ENCODE measurements at regions not wholly inside any gene's neighbourhood (a gene's known extent, or its start where the extent isn't known, plus 50 kb on each side); places are given as distances from the start of the nearest gene placed in this dataset.

GRCh38 chr4:100083289-100083688 lies 107.0 kb downstream of the DDIT4L start:
- DNase-seq = no peak

DNA sequence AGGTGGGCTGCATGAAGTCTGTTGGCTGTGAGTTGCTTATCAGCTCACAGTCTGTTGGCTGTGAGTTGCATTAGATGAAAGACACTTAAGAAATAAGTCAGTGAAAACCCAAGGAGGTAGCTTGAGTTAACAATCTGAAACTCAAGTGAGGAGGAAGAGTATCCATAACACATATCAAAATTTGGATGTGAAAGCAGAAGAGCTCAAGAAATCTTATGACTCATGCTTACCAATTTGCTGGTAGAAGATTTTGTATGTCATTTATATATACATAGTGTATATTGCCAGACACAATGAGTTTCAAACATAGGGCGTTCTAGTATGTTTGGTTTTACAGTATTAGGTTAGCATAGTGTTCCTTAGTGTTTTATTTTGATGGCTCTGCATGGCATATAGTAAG lies 107.4 kb downstream of the DDIT4L start:
- no peak for DNase-seq

DNA sequence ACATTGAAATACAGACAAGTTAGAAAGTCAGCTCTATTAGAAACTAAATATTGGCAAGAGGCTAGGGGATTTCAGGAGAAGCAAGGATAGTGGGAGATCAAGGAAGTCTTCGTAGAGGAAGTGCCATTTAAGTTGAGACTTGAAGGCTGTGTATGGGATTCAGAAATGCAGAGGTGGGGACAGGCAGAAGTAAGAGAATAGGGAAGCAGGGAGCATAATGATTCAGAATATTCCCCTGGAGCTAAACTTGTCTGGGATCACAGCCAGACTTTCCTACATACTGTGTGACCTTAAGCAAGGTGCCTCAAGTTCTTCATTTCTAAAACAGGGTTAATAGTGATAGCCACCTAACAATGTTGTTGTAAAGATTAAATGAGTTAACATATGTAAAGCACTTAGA lies 108.8 kb downstream of the DDIT4L start:
- DNase-seq = no peak

GRCh38 chr4:100079264-100079663 lies 111.0 kb downstream of the DDIT4L start:
- DNase-seq = no peak

DNA sequence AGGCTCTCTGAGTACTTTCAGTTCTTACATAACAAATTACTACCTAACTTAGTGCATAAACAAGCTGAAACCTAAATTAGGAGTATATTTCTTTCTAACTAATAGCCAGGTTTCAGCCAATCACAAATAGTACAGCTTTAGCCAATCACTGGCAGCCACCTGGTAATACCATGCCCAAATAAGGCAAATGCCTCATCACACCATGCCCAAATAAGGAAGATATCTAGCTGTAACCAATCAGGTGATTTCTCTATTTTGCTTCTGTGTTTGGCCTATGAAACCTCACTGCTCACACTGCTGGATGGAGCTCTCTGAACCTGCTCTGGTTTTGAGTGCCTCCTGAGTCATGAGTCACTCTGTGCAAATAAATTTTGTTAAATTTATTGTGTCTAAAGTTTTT lies 113.5 kb downstream of the DDIT4L start:
- DNase-seq = no peak

DNA sequence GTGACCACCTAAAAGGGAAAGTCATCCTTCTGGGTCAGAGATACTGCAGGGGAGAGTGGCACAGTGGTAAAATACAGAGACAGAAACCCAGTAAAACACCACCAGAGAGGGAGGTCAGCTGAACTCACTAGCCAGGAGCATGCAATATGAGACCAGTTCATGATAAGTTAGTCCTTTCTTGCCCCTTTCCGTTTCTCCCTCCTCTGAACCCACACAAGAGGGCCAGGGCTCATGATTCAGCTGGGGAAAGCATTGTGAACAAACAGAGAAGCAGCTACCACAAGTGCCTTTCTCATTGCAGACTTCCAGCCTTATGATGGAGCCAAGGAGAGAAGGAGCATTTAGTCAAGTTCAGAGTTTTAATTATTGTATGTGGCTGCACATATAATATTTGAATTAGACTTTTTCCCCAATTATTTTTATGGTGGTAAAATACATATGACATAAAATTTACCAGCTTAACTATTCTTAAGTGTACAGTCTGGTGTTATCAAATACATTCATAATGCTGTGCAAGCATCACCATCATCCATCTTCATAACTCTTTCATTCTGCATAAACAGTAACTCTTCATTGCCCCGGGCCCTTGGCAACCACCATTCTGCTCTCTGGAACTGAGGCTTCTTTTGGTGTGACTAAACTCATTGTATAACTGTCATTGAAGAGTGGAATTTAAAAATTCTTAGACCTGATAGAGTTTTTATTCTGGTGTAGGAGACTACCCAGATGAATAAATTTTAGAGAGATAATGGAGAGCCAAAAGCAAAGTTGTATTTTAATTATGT lies 114.6 kb downstream of the DDIT4L start:
- DNase-seq = no peak

GRCh38 chr4:100075056-100075455 lies 115.2 kb downstream of the DDIT4L start:
- no peak for DNase-seq

- DNase-seq = no peak
Measured at GRCh38 chr4:100071506-100071905, 118.8 kb downstream of the DDIT4L start.

- no peak for DNase-seq
Measured at GRCh38 chr4:100070868-100071267, 119.4 kb downstream of the DDIT4L start.

- DNase-seq = no peak
Measured at GRCh38 chr4:100069207-100069606, 119.1 kb upstream of the H2AZ1 start.

DNA sequence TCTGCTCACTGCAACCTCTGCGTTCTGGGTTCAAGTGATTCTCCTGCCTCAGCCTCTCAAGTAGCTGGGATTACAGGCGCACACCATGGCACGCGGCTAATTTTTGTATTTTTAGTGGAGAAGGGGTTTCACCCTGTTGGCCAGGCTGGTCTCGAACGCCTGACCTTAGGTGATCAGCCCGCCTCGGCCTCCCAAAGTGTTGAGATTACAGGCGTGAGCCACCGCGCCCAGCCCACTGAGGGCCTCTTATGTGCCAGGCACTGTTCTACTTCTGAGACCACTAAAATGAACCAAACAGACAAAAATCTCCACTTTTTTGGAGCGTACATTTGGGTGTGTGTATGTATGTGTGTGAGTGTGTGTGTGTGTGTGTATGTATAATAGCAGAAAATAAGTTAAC lies 117.2 kb upstream of the H2AZ1 start:
- no peak for DNase-seq

DNA sequence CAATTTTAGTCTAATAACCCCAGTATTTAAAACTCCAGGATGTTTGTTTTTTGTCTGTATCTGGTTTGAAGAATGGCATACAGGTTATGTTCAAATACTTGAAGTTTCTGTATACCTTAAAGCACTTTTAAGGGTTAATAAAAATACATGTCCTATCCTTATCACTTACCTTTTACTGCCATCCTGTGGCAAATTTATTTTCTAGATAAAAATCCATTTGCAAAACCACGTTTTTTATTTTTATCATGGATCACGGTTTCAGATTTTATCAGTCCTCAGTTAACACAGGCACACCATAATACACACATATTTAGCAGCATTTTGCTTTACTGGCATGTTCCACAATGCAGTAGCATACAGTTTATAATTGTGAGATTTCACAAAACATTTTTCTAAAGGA lies 113.3 kb upstream of the H2AZ1 start:
- DNase-seq = no peak

GRCh38 chr4:100062921-100063320 lies 112.8 kb upstream of the H2AZ1 start:
- DNase-seq = no peak

DNA sequence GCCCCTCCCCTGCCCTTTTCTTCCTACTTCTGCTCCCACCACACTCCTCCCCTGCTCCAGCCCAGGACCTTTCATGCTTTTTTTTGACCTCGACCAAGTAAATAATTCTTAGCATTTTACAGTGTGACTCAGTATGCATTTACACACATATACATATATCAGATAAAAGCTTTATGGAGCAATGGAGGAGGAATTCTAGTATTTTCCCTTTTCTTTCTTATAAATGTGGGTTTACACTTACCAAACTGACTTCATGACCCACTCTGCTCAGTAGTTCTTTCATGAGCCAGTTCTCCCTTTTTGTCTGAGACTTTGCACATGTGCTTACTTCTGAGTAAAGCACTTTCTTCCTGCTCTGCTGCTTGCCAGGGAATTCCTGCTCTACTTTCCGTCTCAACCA lies 111.8 kb upstream of the H2AZ1 start:
- no peak for DNase-seq

DNA sequence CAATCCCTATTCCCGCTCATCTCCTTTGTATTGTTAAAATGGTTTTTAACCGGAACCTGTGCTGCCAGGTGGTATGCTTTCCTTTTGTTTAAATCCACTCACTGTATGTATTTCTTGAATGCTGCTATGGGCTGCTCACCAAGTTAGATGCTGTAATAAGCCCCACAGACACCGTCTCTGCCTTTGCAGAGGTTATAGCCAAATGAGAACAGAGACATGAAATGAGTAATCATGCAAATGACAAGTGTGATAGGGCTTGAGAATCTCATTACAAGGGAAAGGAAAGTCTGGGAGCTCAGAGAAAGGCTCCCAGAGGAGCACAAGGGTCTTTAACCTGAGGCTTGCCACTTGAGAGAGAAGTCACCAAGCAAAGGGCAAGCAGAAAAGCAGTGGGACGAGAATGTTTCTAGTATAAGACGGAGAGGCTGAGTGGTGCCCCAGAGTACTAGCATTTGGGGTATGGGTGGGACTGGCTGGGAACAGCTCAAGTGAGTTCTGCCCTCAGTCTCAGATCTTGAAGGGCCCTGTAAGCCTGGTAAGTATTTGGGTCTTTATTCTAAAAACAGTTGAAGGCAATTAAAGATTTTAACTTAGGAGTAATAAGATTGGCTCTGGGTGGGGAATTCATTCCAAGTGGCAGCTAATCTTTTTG lies 110.8 kb upstream of the H2AZ1 start:
- no peak for DNase-seq

DNA sequence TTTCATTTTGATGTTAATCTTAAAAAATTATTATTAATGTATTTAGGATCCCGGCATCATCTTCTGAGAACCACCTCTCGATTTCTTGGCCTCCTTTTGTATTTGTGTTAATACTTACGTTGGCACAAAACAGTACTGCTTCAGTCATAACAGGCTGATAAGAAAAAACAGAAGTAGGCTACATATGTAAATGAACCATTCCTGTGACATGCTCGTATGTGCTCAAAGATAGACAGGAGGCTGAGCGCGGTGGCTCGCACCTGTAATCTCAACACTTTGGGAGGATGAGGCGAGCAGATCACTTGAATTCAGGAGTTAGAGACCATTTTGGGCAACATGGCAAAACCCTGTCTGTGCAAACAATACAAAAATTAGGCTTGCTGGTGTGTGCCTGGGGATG lies 109.4 kb upstream of the H2AZ1 start:
- DNase-seq = no peak

GRCh38 chr4:100056701-100057100 lies 106.6 kb upstream of the H2AZ1 start:
- no peak for DNase-seq

- no peak for DNase-seq
Measured at GRCh38 chr4:100054071-100054470, 104.0 kb upstream of the H2AZ1 start.

GRCh38 chr4:100049872-100050271 lies 99.8 kb upstream of the H2AZ1 start:
- DNase-seq = no peak

- DNase-seq = no peak
Measured at GRCh38 chr4:100042711-100043110, 92.6 kb upstream of the H2AZ1 start.

DNA sequence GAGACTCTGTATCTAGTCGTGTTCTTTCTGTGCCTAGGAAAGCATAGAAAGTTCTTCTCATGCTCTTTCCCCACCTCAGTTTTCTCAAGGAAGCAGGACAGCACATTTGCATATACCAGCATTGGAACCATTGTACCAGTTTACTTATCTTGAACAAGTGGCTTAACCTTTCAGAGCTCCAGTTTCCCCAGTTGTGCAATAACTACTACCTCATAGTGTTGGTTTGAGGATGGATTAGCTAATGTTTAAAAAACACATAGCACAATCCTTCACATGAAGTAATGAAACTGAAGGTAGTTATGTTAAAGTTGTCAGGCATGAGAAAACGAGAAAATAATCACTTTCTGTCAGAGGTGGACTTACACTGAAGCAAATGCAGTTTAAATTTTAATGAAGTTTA lies 92.2 kb upstream of the H2AZ1 start:
- no peak for DNase-seq

- DNase-seq = no peak
Measured at GRCh38 chr4:100041646-100042045, 91.6 kb upstream of the H2AZ1 start.

DNA sequence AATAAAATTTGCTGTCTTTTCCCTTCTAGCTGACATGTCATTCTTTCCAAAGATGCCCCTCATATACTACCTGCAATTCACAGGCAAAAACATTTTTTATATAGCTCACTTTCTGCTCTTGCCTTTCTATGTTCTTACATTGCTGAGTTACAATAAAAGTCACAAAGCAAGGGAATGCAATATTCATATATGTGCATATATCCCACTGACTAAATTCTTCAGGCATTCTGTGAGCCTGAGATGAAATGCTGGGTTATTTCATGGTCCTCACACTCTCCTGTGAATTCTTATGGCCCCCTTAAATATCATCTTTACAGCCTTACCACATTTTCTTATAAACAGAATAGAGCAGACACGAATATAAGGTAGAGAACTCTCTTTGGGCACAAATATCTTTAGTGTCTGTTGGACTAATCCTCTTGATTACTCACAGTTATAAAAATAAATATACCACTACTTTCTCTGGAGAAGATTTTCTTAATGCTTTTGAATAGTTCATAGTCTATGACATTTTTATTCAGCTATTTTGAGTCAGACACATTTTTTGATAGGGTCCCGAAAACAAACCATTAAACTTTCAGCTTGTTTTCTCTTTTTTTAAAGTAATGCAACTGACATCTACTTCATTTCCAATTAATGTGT lies 84.1 kb upstream of the H2AZ1 start:
- no peak for DNase-seq

DNA sequence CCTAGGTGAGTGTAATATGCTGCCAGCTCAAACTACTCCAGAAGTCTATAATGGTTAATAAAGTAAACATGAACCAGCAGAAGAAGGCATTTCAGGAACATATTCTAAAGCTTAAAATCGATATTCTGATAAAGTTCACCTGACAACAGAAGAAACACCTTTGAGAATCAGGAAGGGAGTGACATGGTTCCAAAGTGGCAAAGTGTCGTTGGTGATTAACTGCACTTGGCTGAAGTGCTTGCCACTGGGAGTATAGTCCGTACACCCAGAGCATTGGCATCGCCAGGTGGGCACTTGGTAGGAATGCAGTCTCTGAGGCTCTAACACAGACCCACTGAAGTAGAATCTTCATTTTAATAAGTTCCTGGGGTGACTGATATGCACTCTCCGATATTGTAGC lies 76.0 kb upstream of the H2AZ1 start:
- DNase-seq = no peak
